GM18909 (cell line): ENCODE measurements at regions not wholly inside any gene's neighbourhood (a gene's known extent, or its start where the extent isn't known, plus 50 kb on each side); places are given as distances from the start of the nearest gene placed in this dataset.

Source experiments
- ATAC-seq: cut with Tn5 transposase; IDR thresholded peaks from one replicate; pipeline ENCODE4 v1.9.1; 2021; ENCODE audit warnings: mild to moderate bottlenecking; ENCODE audit not compliant: unreplicated experiment, poor library complexity

- no peak for ATAC-seq
Observed at GRCh38 chr1:63033211-63033610, 249.3 kb downstream of the ATG4C start.

GRCh38 chr1:63034256-63034655 is 250.3 kb downstream of the ATG4C start:
- no peak for ATAC-seq

GRCh38 chr1:63038586-63038985 is 254.7 kb downstream of the ATG4C start:
- no peak for ATAC-seq

- ATAC-seq = no peak
Observed at GRCh38 chr1:63041660-63042059, 257.7 kb downstream of the ATG4C start.

- ATAC-seq = no peak
Observed at GRCh38 chr1:63042278-63042677, 258.3 kb downstream of the ATG4C start.

GRCh38 chr1:63046539-63046938 is 262.6 kb downstream of the ATG4C start:
- ATAC-seq = no peak

- ATAC-seq = no peak
Observed at GRCh38 chr1:63049135-63049534, 265.2 kb downstream of the ATG4C start.

GRCh38 chr1:63051356-63051755 is 267.4 kb downstream of the ATG4C start:
- ATAC-seq = no peak

GRCh38 chr1:63051886-63052285 is 268.0 kb downstream of the ATG4C start:
- no peak for ATAC-seq

- no peak for ATAC-seq
Observed at GRCh38 chr1:63054184-63054583, 268.2 kb upstream of the FOXD3 start.

- no peak for ATAC-seq
Observed at GRCh38 chr1:63063367-63063766, 259.0 kb upstream of the FOXD3 start.

- no peak for ATAC-seq
Observed at GRCh38 chr1:63064135-63064534, 258.2 kb upstream of the FOXD3 start.

GRCh38 chr1:63068626-63069025 is 253.7 kb upstream of the FOXD3 start:
- no peak for ATAC-seq

- ATAC-seq = no peak
Observed at GRCh38 chr1:63069214-63069613, 253.2 kb upstream of the FOXD3 start.

GRCh38 chr1:63073309-63074306 is 248.8 kb upstream of the FOXD3 start:
- no peak for ATAC-seq

- no peak for ATAC-seq
Observed at GRCh38 chr1:63074321-63074720, 248.0 kb upstream of the FOXD3 start.

GRCh38 chr1:63082766-63083165 is 239.6 kb upstream of the FOXD3 start:
- no peak for ATAC-seq

GRCh38 chr1:63087966-63088365 is 234.4 kb upstream of the FOXD3 start:
- no peak for ATAC-seq

- ATAC-seq = no peak
Observed at GRCh38 chr1:63099188-63099587, 223.2 kb upstream of the FOXD3 start.

- ATAC-seq = no peak
Observed at GRCh38 chr1:63101336-63101735, 221.0 kb upstream of the FOXD3 start.

- ATAC-seq = no peak
Observed at GRCh38 chr1:63103682-63104081, 218.7 kb upstream of the FOXD3 start.

- ATAC-seq = no peak
Observed at GRCh38 chr1:63107066-63107465, 215.3 kb upstream of the FOXD3 start.
